ENCODE measurements at regions not wholly inside any gene's neighbourhood (a gene's known extent, or its start where the extent isn't known, plus 50 kb on each side); places are given as distances from the start of the nearest gene placed in this dataset.
A peak's percentile ranks its signal among the peaks of the same experiment; 100 is the strongest.

DNA sequence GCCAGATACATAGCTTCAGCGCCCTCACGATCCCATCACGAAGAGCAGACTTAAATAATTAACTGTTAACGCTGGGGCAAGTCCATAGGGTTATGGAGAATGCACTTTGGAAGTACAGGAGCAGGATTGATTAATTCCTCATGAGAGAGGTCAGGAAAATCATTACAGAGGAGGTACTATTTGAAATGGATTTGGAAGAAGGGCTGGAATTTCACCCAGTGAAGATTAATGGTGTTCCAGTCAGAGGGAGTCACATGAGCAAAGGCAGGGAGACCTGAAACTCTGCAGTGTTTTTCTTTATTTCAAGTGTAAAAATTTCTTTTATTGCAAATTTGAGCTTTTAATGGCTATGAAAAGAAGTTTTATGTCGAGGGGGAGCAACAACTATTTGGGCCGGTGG lies 329.8 kb upstream of the GRM7 start:
- no peak for DNase-seq

DNA sequence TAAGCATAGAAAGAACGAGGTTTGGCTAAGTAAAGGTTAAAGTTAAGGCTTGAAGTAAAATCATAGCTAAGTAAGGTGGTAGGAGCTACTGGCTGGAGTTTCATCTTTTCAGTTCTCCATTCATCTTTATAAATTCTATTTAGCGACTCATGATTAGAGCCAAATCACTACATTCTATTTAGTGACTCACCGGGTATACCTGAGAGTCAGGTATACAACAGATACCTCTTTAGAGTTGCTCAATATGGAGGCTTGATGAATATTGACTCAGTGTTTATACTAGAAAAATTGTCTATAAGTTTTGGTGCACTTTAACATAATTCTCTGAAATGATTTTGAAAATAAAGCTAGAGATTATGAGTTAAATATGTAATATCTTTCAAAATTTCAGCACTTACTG lies 328.8 kb upstream of the GRM7 start:
- DNase-seq: no peak

- no peak for DNase-seq
These were observed 319.9 kb upstream of the GRM7 start for GRCh38 chr3:6540981-6541380.

GRCh38 chr3:6542795-6543194 lies 318.1 kb upstream of the GRM7 start:
- DNase-seq: peak; percentile 15

- DNase-seq: no peak
These were observed 311.6 kb upstream of the GRM7 start for GRCh38 chr3:6549296-6549695.

GRCh38 chr3:6551165-6551564 lies 309.8 kb upstream of the GRM7 start:
- DNase-seq: peak; percentile 67

GRCh38 chr3:6560259-6560658 lies 300.7 kb upstream of the GRM7 start:
- no peak for DNase-seq

DNA sequence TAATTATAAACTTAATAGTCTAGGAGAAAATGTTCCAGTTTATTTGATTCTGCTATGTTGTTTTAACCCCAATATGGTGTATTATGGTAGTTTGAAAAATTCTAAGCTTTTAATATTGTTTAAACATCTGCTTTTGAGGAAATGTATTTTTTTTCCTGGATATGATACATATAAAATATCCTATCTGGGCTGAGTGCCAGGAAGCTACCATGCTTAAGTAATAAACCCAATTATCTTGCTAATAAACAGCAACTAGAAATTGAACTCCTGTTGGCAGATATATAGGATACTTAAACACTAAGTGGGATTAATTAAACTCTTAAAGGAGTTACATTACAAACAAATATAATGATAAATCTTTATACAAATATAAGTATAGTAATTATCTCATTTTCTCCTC lies 293.7 kb upstream of the GRM7 start:
- peak; percentile 78 for DNase-seq

- DNase-seq: no peak
These were observed 291.9 kb upstream of the GRM7 start for GRCh38 chr3:6568999-6569493.

- no peak for DNase-seq
These were observed 289.5 kb upstream of the GRM7 start for GRCh38 chr3:6571448-6571847.

DNA sequence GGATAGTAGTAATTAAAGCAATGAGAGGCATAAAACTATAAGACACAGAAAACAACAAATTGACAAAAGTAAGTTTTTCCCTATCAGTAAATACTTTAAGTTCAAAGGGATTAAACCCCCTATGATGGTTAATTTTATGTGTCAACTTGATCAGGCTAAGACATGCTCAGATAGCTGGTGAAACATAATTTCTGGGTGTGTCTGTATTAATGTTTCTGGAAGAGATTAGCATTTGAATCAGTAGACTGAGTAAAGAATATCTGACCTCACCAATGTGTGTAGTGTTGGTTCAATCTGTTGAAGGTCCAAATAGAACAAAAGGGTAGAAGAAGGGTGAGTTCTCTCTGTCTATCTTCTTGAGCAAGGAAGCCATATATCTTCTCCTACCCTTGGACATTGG lies 283.3 kb upstream of the GRM7 start:
- no peak for DNase-seq

- DNase-seq: no peak
These were observed 282.4 kb upstream of the GRM7 start for GRCh38 chr3:6578526-6578925.

GRCh38 chr3:6580808-6581207 lies 280.1 kb upstream of the GRM7 start:
- DNase-seq: no peak

GRCh38 chr3:6585360-6585759 lies 275.6 kb upstream of the GRM7 start:
- no peak for DNase-seq

DNA sequence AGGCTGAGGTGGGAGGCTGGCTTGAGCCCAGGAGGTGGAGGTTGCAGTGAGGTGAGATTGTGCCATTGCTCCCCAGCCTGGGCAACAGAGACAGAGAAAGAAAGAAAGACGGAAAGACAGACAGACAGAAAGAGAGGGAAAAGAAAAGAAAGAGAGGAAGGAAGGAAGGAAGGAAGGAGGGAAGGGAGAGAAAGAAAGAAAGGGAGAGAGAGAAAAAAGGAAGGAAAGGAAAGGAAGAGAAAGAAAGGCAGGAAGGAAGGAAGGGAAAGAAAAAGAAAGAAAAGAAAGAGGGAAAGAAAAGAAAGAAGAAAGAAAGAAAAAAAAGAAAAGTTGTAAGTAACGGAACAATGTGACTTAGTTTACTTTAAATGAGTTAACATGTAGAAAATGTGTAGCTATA lies 260.7 kb upstream of the GRM7 start:
- DNase-seq: no peak

DNA sequence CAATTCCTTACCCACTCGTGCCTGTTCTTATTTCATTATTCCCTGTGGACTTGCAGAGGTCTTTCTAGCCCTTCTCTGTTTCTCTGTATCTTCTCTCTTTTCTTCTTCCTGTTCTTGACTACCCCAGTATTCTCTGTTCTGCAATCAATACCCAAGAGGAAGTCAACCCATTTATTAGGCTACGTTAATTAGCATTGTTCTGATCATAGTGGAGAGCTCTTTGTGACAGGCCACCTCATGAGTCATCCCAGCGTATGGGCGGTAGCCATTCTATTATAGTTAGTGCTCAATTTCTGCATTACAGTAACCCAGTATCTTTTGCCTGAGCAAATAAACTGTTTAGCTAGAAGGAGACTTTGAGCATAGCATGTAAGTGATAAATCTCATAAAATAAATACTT lies 259.5 kb upstream of the GRM7 start:
- peak; percentile 60 for DNase-seq

GRCh38 chr3:6602329-6602728 lies 258.6 kb upstream of the GRM7 start:
- DNase-seq: no peak

GRCh38 chr3:6605227-6605626 lies 255.7 kb upstream of the GRM7 start:
- DNase-seq: peak; percentile 2

DNA sequence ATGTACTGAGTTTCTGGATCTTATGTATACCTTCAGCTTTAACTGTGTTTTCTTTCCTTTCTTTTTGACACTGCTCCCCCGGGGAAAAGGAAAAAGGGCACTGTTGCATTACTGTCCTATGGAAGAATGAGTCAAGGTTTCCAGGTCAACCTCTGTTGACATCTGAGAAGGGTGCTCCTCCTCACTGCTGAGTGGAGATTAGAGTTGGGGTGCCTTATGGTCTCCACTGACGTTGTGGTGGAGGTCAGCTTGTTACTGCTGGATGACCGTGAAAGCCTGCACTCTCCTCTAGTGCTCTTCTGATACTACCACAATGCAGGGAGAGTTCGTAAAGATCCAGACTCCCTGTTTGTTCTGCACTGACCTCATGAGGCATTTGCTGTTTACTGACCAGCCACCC lies 252.1 kb upstream of the GRM7 start:
- DNase-seq: no peak

- DNase-seq: peak; percentile 5
These were observed 248.8 kb upstream of the GRM7 start for GRCh38 chr3:6612034-6612616.

GRCh38 chr3:6622260-6622659 lies 238.7 kb upstream of the GRM7 start:
- no peak for DNase-seq

DNA sequence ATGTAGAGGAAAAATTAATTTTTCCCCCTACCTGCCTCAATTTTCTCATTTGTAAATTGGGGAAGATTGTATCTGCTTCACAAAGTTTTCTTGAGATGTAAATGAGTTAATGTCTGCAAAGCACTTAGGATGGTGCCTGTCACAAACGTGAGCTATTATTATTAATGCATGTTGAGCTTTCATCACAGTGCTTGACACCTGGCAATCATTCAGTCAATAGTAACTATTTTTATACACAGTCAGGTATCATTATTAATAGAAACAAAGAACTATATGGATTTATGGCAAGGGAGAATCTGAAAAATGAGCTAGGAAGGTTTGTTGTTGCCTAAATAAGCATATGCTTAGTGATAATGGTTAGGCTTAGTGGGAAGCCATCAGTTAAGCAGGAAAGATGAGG lies 238.2 kb upstream of the GRM7 start:
- no peak for DNase-seq

- no peak for DNase-seq
These were observed 229.5 kb upstream of the GRM7 start for GRCh38 chr3:6631376-6631775.

- peak; percentile 4 for DNase-seq
These were observed 220.0 kb upstream of the GRM7 start for GRCh38 chr3:6640907-6641306.

DNA sequence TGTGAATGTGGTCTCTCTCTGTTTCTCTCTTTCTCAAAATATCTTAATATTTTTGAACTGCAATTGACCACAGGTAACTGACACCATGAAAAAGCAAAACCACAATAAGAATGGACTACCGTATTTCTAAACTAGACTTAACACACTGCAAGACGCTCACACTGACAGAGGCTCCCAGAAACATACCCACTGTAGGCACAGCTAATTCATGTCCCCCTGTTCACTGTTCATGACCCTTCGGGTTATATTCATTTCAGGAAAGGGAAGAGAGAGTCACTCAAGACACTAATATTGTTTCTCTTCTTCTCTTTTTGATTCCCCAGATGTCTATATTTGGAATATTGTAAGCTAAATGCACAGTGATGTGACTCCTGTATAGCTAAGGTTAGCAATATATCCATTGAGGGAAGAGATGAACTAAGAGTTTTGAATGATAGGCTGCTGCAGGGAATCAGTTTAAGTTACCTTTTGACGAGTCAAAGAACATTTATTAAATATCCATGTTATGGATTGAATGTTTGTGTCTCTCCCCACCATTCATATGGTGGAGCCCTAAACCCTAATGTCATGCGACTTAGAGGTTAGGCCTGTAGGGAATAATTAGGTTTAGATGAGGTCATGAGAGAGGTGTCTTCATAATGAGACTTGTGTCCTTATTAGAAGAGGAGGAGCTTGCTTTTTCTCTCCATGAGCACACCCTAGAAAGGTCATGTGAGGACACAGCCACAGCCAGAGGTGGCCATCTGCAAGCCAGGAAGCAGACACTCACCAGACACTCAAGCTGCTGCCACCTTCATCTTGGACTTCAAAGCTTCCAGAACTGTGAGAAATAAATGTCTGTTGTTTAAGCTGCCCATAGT lies 216.6 kb upstream of the GRM7 start:
- DNase-seq: peak; percentile 52

Measured in NCI-H69 (cell line).